SK-N-MC (cell line): ENCODE measurements at regions not wholly inside any gene's neighbourhood (a gene's known extent, or its start where the extent isn't known, plus 50 kb on each side); places are given as distances from the start of the nearest gene placed in this dataset.

Experiments used
- EZH2 ChIP-seq: fragments of 200-600 bp; sonication (generic); IDR thresholded peaks from one replicate; pipeline ENCODE4 v1.6.1; 2017; ENCODE audit warnings: antibody characterized with exemption
- FOXP2 ChIP-seq: optimal IDR thresholded peaks from 2 replicates; pipeline ENCODE3; 2011; ENCODE audit warnings: mild to moderate bottlenecking, moderate library complexity; ENCODE audit not compliant: insufficient read depth; ENCODE audit errors: extremely low read length, control extremely low read depth

GRCh38 chr5:5780253-5780652 is 357.8 kb downstream of the ICE1 start:
- TF ChIP-seq EZH2 (no peak), FOXP2 (no peak)
